ENCODE measurements at regions not wholly inside any gene's neighbourhood (a gene's known extent, or its start where the extent isn't known, plus 50 kb on each side); places are given as distances from the start of the nearest gene placed in this dataset.

- peak; percentile 71 to 75 for DNase-seq
- no peaks in the 10 kb centered on the region for H3K27me3 ChIP-seq (ENCODE audit: control insufficient read depth in 1 of 2, insufficient read depth in 2 of 2, low read length in 1 of 2)
- peak overlapping the region in 1 of 2 donors; percentile 60 for H3K27ac ChIP-seq (ENCODE audit: low read depth in 1 of 2, low read length in 2 of 2)
- intact Hi-C loops (cut with DNase I): loop anchor here in 1 of 2 donors (2.0 kb wide), 1 partner anchor 20 kb away; no protein-coding TSS in a partner anchor
- peak; percentile 84 for ATAC-seq (ENCODE audit: low FRiP score)
- no peaks in the 10 kb centered on the region for H3K9me3 ChIP-seq (ENCODE audit: control insufficient read depth, low read length)
- H3K36me3 ChIP-seq (ENCODE audit: control insufficient read depth in 1 of 2, insufficient read depth in 2 of 2, low read length in 1 of 2): no peaks in the 10 kb centered on the region
- H3K4me1 ChIP-seq (ENCODE audit: control insufficient read depth in 1 of 2, insufficient read depth in 2 of 2, low read length in 2 of 2): peaks cover 7 to 10% of the 10 kb centered on the region in 2 donors
- no peak overlapping the region for H3K4me3 ChIP-seq (ENCODE audit: low read length in 2 of 2)
- 0 to 3% methylated on average over 1 of the region's 1 CpG for WGBS, 2 donors
Observed at GRCh38 chr17:77810536-77810935, 148.0 kb upstream of the TNRC6C start.

DNA sequence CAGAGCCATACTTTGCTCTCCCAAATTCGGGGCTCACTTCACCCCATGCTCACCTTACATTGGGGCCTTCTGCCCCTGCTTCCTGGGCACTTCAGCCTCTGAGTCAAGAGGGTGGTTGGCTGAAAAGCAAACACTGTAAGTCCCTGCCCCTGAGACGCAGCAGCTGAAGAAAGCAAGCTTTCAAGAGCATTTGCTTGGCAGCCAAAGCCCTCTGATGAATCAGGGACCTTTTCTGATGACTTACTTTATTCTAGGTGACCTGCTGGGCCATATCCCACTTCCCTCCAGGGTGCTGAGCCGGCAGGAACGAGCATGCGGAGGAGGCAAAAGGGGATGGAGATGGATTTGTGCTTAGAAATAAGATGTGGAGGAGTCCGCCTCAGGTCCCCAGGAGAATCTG is 147.0 kb upstream of the TNRC6C start:
- no peak overlapping the region for H3K4me3 ChIP-seq (ENCODE audit: low read length in 2 of 2)
- no peaks in the 10 kb centered on the region for H3K27me3 ChIP-seq (ENCODE audit: control insufficient read depth in 1 of 2, insufficient read depth in 2 of 2, low read length in 1 of 2)
- H3K36me3 ChIP-seq (ENCODE audit: control insufficient read depth in 1 of 2, insufficient read depth in 2 of 2, low read length in 1 of 2): no peaks in the 10 kb centered on the region
- H3K4me1 ChIP-seq (ENCODE audit: control insufficient read depth in 1 of 2, insufficient read depth in 2 of 2, low read length in 2 of 2): peaks cover 7 to 10% of the 10 kb centered on the region in 2 donors
- DNase-seq: peak in 1 of 2 donors; percentile 62
- intact Hi-C loops (cut with DNase I): loop anchor here in 1 of 2 donors (2.0 kb wide), 1 partner anchor 19 kb away; no protein-coding TSS in a partner anchor
- 30 to 40% methylated on average over 6 of the region's 6 CpGs for WGBS, 2 donors
- H3K27ac ChIP-seq (ENCODE audit: low read depth in 1 of 2, low read length in 2 of 2): peak overlapping the region in 1 of 2 donors; percentile 60
- ATAC-seq (ENCODE audit: low FRiP score): peak; percentile 4
- no peaks in the 10 kb centered on the region for H3K9me3 ChIP-seq (ENCODE audit: control insufficient read depth, low read length)

DNA sequence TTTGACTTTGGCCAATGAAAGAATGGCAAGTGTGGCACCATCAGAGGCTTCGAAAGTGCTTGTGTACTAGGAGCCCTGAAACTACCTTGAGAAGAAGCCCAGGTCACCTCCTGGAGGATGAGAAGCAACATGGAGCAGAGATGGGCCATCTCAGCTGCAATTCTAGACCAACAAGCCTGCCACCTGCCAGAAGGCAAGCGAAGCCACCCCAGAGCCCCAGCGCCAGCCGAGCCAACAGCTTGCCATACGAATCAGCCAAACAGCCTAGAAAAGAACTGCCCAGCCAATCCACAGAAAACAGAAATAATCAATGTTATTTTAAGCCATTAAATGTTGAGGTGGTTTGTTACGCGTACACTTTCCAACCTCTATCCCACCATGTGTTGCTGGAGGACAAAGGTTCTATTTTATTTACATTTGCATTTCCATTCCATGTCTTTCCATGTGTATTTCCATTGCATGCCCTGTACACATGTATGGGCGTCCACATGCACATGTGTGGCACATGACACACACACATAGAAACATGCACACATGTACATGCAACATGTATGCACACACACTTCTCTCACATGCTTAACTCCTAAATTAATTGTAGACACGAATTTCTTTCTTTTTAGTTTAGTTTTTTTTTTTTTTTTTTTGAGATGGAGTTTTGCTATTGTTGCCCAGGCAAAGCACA is 144.3 kb upstream of the TNRC6C start:
- 88 to 95% methylated on average over 9 of the region's 9 CpGs for WGBS, 2 donors
- Histone ChIP-seq H3K4me1 (ENCODE audit: control insufficient read depth in 1 of 2, insufficient read depth in 2 of 2, low read length in 2 of 2) (peaks cover 7 to 10% of the 10 kb centered on the region in 2 donors), H3K4me3 (ENCODE audit: low read length in 2 of 2) (no peak overlapping the region), H3K27me3 (ENCODE audit: control insufficient read depth in 1 of 2, insufficient read depth in 2 of 2, low read length in 1 of 2) (no peaks in the 10 kb centered on the region), H3K36me3 (ENCODE audit: control insufficient read depth in 1 of 2, insufficient read depth in 2 of 2, low read length in 1 of 2) (no peaks in the 10 kb centered on the region), H3K9me3 (ENCODE audit: control insufficient read depth, low read length) (no peaks in the 10 kb centered on the region), H3K27ac (ENCODE audit: low read depth in 1 of 2, low read length in 2 of 2) (no peak overlapping the region)
- ATAC-seq (ENCODE audit: low FRiP score): no peak
- DNase-seq: peak in 1 of 2 donors; percentile 57
- intact Hi-C loops (cut with DNase I): no loop called here

GRCh38 chr17:77815127-77815905 is 143.2 kb upstream of the TNRC6C start:
- no peak overlapping the region for H3K27ac ChIP-seq (ENCODE audit: low read depth in 1 of 2, low read length in 2 of 2)
- DNase-seq (peak in 1 of 2 donors; percentile 35), ATAC-seq (ENCODE audit: low FRiP score) (no peak)
- peaks cover 6 to 7% of the 10 kb centered on the region in 2 donors for H3K4me1 ChIP-seq (ENCODE audit: control insufficient read depth in 1 of 2, insufficient read depth in 2 of 2, low read length in 2 of 2)
- no peaks in the 10 kb centered on the region for H3K9me3 ChIP-seq (ENCODE audit: control insufficient read depth, low read length)
- intact Hi-C loops (cut with DNase I): no loop called here
- H3K4me3 ChIP-seq (ENCODE audit: low read length in 2 of 2): no peak overlapping the region
- H3K27me3 ChIP-seq (ENCODE audit: control insufficient read depth in 1 of 2, insufficient read depth in 2 of 2, low read length in 1 of 2): no peaks in the 10 kb centered on the region
- WGBS, 2 donors: 76 to 80% methylated on average over 13 of the region's 13 CpGs
- no peaks in the 10 kb centered on the region for H3K36me3 ChIP-seq (ENCODE audit: control insufficient read depth in 1 of 2, insufficient read depth in 2 of 2, low read length in 1 of 2)

GRCh38 chr17:77817953-77818352 is 140.6 kb upstream of the TNRC6C start:
- ATAC-seq (ENCODE audit: low FRiP score): no peak
- H3K9me3 ChIP-seq (ENCODE audit: control insufficient read depth, low read length): no peaks in the 10 kb centered on the region
- H3K27ac ChIP-seq (ENCODE audit: low read depth in 1 of 2, low read length in 2 of 2): no peak overlapping the region
- DNase-seq: peak in 1 of 2 donors; percentile 43
- no peak overlapping the region for H3K4me3 ChIP-seq (ENCODE audit: low read length in 2 of 2)
- no peaks in the 10 kb centered on the region for H3K36me3 ChIP-seq (ENCODE audit: control insufficient read depth in 1 of 2, insufficient read depth in 2 of 2, low read length in 1 of 2)
- no peaks in the 10 kb centered on the region for H3K27me3 ChIP-seq (ENCODE audit: control insufficient read depth in 1 of 2, insufficient read depth in 2 of 2, low read length in 1 of 2)
- no peaks in the 10 kb centered on the region for H3K4me1 ChIP-seq (ENCODE audit: control insufficient read depth in 1 of 2, insufficient read depth in 2 of 2, low read length in 2 of 2)
- 95 to 96% methylated on average over 4 of the region's 4 CpGs for WGBS, 2 donors
- intact Hi-C loops (cut with DNase I): no loop called here

DNA sequence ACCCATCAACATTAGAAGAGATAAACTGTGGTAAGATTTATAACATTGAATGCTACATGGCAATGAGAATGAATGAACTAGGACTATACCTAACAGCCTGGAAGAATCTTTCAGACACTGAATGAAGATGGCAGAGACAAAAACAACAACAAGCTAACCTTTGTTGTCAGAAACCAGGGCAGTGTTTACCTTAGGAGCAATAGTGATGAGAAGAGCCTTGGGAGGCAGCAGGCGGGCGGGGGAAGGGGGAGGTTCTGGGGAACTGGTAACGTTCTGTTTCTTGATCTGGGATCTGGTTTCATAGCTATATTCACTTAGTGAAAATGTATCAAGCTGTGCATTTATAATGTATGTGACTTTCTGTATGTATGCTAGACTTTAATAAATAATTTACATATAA is 139.0 kb upstream of the TNRC6C start:
- Histone ChIP-seq H3K36me3 (ENCODE audit: control insufficient read depth in 1 of 2, insufficient read depth in 2 of 2, low read length in 1 of 2) (no peaks in the 10 kb centered on the region), H3K27ac (ENCODE audit: low read depth in 1 of 2, low read length in 2 of 2) (no peak overlapping the region), H3K9me3 (ENCODE audit: control insufficient read depth, low read length) (no peaks in the 10 kb centered on the region), H3K4me1 (ENCODE audit: control insufficient read depth in 1 of 2, insufficient read depth in 2 of 2, low read length in 2 of 2) (no peaks in the 10 kb centered on the region), H3K27me3 (ENCODE audit: control insufficient read depth in 1 of 2, insufficient read depth in 2 of 2, low read length in 1 of 2) (no peaks in the 10 kb centered on the region), H3K4me3 (ENCODE audit: low read length in 2 of 2) (no peak overlapping the region)
- intact Hi-C loops (cut with DNase I): no loop called here
- DNase-seq: peak in 1 of 2 donors; percentile 37
- 89% methylated on average over 3 of the region's 3 CpGs for WGBS, 2 donors
- ATAC-seq (ENCODE audit: low FRiP score): no peak

- Histone ChIP-seq H3K4me3 (ENCODE audit: low read length in 2 of 2) (no peak overlapping the region), H3K27ac (ENCODE audit: low read depth in 1 of 2, low read length in 2 of 2) (no peak overlapping the region), H3K9me3 (ENCODE audit: control insufficient read depth, low read length) (no peaks in the 10 kb centered on the region), H3K36me3 (ENCODE audit: control insufficient read depth in 1 of 2, insufficient read depth in 2 of 2, low read length in 1 of 2) (no peaks in the 10 kb centered on the region), H3K4me1 (ENCODE audit: control insufficient read depth in 1 of 2, insufficient read depth in 2 of 2, low read length in 2 of 2) (no peaks in the 10 kb centered on the region), H3K27me3 (ENCODE audit: control insufficient read depth in 1 of 2, insufficient read depth in 2 of 2, low read length in 1 of 2) (no peaks in the 10 kb centered on the region)
- DNase-seq (peak in 1 of 2 donors; percentile 70), ATAC-seq (ENCODE audit: low FRiP score) (no peak)
- intact Hi-C loops (cut with DNase I): no loop called here
- 66 to 73% methylated on average over 8 of the region's 8 CpGs for WGBS, 2 donors
Observed at GRCh38 chr17:77821114-77821513, 137.4 kb upstream of the TNRC6C start.

- H3K4me3 ChIP-seq (ENCODE audit: low read length in 2 of 2): no peak overlapping the region
- intact Hi-C loops (cut with DNase I): no loop called here
- DNase-seq (peak in 1 of 2 donors; percentile 78), ATAC-seq (ENCODE audit: low FRiP score) (peak; percentile 55)
- WGBS, 2 donors: 71 to 75% methylated on average over 22 of the region's 22 CpGs
- no peaks in the 10 kb centered on the region for H3K4me1 ChIP-seq (ENCODE audit: control insufficient read depth in 1 of 2, insufficient read depth in 2 of 2, low read length in 2 of 2)
- H3K27ac ChIP-seq (ENCODE audit: low read depth in 1 of 2, low read length in 2 of 2): no peak overlapping the region
- H3K27me3 ChIP-seq (ENCODE audit: control insufficient read depth in 1 of 2, insufficient read depth in 2 of 2, low read length in 1 of 2): no peaks in the 10 kb centered on the region
- H3K9me3 ChIP-seq (ENCODE audit: control insufficient read depth, low read length): no peaks in the 10 kb centered on the region
- no peaks in the 10 kb centered on the region for H3K36me3 ChIP-seq (ENCODE audit: control insufficient read depth in 1 of 2, insufficient read depth in 2 of 2, low read length in 1 of 2)
Observed at GRCh38 chr17:77822302-77823030, 136.0 kb upstream of the TNRC6C start.
